GM10266 (cell line): ENCODE measurements at regions not wholly inside any gene's neighbourhood (a gene's known extent, or its start where the extent isn't known, plus 50 kb on each side); places are given as distances from the start of the nearest gene placed in this dataset.
"Not testable (repeated sequence)": the region's sequence is repeated elsewhere in the genome, so short reads cannot be mapped to it uniquely, and the experiment has no call there.

ENCODE experiments used
- DNase-seq: peaks from one replicate; pipeline ENCODE4 v3.0.0; 2012; ENCODE audit errors: extremely low spot score
- TF ChIP-seq, protein P1 (sequence below): IDR thresholded peaks from 2 replicates; pipeline ENCODE4 v1.5.1; 2012; ENCODE audit warnings: mild to moderate bottlenecking, low read depth; ENCODE audit not compliant: control insufficient read depth, insufficient read depth; ENCODE audit errors: missing control alignments

GRCh38 chr18:104264-104663, 54.1 kb upstream of the USP14 start:
- DNase-seq, result not testable (repeated sequence)

DNA sequence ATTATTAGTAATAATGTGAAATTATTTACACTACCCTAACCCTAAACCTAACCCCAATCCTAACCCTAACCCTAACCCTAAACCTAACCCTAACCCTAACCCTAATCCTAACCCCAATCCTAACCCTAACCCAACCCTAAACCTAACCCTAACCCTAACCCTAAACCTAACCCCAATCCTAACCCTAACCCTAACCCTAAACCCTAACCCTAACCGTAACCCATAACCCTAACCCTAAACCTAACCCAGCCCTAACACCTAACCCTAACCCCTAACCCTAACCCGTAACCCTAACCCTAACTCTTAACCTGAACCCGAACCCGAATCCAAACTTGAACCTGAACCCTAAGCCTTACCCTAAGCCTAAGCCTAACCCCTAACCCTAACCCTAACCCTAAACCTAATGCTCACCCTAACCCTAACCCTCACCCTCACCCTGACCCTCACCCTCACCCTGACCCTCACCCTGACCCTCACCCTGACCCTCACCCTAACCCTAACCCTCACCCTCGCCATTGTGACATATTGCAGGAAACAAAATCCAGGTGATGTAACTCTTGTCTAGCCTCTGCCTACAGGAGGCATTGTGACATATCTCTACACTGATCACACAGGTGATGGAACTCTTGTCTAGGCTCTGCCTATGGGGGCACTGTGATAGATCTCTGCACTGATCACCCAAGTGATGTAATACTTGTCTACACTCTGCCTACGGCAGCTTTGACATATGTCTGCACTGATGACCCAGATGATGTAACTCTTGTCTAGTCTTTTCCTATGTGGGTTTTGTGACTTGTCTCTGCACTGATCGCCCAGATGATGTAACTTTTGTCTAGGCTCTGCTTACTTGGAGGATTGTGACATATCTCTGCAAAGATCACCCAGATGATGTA, 53.0 kb upstream of the USP14 start:
- not testable (repeated sequence) for DNase-seq

- not testable (repeated sequence) for DNase-seq
These were observed 52.1 kb upstream of the USP14 start for GRCh38 chr18:106054-106851.

DNA sequence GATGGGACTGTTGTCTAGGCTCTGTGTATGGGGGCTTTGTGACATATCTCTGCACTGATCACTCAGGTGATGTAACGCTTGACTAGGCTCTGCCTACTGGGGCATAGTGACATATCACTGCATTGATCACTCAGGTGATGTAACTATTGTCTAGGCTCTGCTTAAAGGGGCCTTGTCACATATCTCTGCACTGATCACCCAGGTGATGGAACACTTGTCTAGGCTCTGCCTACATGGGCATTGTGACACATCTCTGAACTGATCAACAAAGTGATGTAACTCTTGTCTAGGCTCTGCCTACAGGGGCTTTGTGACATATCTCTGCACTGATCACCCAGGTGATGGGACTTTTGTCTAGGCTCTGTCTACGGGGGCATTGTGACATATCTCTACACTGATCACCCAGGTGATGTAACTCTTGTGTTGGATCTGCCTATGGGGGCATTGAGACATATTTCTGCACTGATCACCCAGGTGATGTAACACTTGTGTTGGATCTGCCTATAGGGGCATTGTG, 51.4 kb upstream of the USP14 start:
- not testable (repeated sequence) for DNase-seq

DNA sequence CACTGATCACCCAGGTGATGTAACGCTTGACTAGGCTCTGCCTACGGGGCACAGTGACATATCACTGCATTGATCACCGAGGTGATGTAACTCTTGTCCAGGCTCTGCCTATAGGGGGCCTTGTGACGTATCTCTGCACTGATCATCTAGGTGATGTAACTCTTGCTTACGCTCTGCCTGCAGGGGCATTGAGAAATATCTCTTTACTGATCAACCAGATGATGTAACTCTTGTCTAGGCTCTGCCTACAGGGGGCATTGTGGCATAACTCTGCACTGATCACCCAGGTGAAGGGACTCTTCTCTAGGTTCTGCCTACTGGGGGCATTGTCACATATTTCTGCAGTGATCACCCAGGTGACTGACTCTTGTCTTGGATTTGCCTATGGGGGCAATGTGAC, 50.9 kb upstream of the USP14 start:
- TF ChIP-seq, protein P1, sequence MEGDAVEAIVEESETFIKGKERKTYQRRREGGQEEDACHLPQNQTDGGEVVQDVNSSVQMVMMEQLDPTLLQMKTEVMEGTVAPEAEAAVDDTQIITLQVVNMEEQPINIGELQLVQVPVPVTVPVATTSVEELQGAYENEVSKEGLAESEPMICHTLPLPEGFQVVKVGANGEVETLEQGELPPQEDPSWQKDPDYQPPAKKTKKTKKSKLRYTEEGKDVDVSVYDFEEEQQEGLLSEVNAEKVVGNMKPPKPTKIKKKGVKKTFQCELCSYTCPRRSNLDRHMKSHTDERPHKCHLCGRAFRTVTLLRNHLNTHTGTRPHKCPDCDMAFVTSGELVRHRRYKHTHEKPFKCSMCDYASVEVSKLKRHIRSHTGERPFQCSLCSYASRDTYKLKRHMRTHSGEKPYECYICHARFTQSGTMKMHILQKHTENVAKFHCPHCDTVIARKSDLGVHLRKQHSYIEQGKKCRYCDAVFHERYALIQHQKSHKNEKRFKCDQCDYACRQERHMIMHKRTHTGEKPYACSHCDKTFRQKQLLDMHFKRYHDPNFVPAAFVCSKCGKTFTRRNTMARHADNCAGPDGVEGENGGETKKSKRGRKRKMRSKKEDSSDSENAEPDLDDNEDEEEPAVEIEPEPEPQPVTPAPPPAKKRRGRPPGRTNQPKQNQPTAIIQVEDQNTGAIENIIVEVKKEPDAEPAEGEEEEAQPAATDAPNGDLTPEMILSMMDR, result peak; percentile 32

GRCh38 chr18:107947-108664, 50.3 kb upstream of the USP14 start:
- DNase-seq, result not testable (repeated sequence)

More for the DNA sequence above, 50.9 kb upstream of the USP14 start:
- DNase-seq, result not testable (repeated sequence)
